Activated CD8-positive, alpha-beta T cell treated with anti-CD3 and anti-CD28 coated beads for 36 hours (primary cell): ENCODE measurements at regions not wholly inside any gene's neighbourhood (a gene's known extent, or its start where the extent isn't known, plus 50 kb on each side); places are given as distances from the start of the nearest gene placed in this dataset.

Experiments
- ATAC-seq: fragments of 200-7000 bp; cut with Tn5 transposase; one replicate; pipeline ENCODE4 v1.10.0; 2021; ENCODE audit warnings: mild to moderate bottlenecking, moderate library complexity
- CTCF ChIA-PET: fragments of 350-600 bp; sonication (Branson Sonifier 250); formaldehyde crosslinking; loops from one replicate; lab custom pipeline; 2021; ENCODE audit warnings: antibody characterized with exemption; lab: Charles Lee
- POLR2A ChIA-PET: fragments of 350-600 bp; sonication (Branson Sonifier 250); formaldehyde crosslinking; loops from one replicate; lab custom pipeline; 2021; ENCODE audit warnings: antibody characterized with exemption; lab: Charles Lee
- DNase-seq: peaks from one replicate; pipeline ENCODE4 v3.0.0-alpha.2; 2020
- H3K27ac Mint-ChIP-seq: one replicate; pipeline ENCODE4 v1.8.0; 2021; ENCODE audit warnings: mild to moderate bottlenecking, mixed read lengths
- H3K27me3 Mint-ChIP-seq: one replicate; pipeline ENCODE4 v1.8.0; 2021; ENCODE audit warnings: mixed read lengths
- H3K36me3 Mint-ChIP-seq: one replicate; pipeline ENCODE4 v1.8.0; 2021; ENCODE audit warnings: low read depth, mixed read lengths
- H3K4me1 Mint-ChIP-seq: one replicate; pipeline ENCODE4 v1.8.0; 2021; ENCODE audit warnings: low read depth, mixed read lengths
- H3K4me3 Mint-ChIP-seq: one replicate; pipeline ENCODE4 v1.8.0; 2021; ENCODE audit warnings: mild to moderate bottlenecking, moderate library complexity, mixed read lengths
- H3K9me3 Mint-ChIP-seq: one replicate; pipeline ENCODE4 v1.8.0; 2021; ENCODE audit warnings: mixed read lengths
- intact Hi-C: fragments of 100-400 bp; cut with micrococcal nuclease; formaldehyde crosslinking; loops from one replicate; pipeline ENCODE4 v1.10.0; 2022
- TF ChIP-seq, protein P1 (sequence below): fragments of 200-600 bp; IDR thresholded peaks from one replicate; pipeline ENCODE4 v1.8.0; 2022; ENCODE audit warnings: antibody characterized with exemption, mild to moderate bottlenecking

DNA sequence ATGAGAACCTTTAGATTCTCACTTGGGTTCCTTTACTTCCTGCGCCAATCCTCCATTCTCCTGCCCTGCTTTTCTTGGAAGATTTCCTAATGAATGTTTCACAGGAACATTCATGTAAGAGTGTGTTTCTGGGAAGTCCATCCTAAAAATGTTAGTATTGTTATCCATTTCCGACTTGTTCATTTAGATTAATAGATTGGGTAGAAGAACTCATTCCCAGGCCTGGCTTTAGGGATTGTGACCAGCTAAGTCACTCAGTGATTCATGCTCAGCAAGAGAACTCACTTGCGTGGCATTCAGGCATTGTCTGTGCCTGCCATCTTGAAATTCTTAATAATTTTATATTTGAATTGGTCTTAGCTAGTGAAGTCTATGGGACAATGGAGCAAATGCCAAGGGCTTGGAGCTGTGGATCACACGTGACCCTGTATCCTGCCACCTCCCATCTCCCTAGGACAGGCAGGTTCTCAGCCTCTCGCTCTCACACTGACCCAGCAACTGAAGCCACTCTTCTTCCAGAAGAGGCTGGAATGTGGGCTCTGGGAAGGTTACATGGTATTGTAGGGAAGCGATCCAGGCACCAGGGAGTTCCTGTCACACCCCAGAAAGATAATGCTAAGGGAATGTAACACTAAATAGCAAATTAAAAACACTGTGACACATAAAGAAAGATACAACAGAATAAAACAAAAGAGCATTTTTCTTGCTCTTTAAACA is 562.1 kb downstream of the TMA16 start:
- peaks cover 4% of the 10 kb centered on the region for H3K9me3 Mint-ChIP-seq
- CTCF ChIA-PET: no interaction called here
- DNase-seq (no peak), ATAC-seq (no peak)
- H3K27me3 Mint-ChIP-seq: no peaks in the 10 kb centered on the region
- TF ChIP-seq, protein P1, sequence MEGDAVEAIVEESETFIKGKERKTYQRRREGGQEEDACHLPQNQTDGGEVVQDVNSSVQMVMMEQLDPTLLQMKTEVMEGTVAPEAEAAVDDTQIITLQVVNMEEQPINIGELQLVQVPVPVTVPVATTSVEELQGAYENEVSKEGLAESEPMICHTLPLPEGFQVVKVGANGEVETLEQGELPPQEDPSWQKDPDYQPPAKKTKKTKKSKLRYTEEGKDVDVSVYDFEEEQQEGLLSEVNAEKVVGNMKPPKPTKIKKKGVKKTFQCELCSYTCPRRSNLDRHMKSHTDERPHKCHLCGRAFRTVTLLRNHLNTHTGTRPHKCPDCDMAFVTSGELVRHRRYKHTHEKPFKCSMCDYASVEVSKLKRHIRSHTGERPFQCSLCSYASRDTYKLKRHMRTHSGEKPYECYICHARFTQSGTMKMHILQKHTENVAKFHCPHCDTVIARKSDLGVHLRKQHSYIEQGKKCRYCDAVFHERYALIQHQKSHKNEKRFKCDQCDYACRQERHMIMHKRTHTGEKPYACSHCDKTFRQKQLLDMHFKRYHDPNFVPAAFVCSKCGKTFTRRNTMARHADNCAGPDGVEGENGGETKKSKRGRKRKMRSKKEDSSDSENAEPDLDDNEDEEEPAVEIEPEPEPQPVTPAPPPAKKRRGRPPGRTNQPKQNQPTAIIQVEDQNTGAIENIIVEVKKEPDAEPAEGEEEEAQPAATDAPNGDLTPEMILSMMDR: no peak
- no peak overlapping the region for H3K4me3 Mint-ChIP-seq
- POLR2A ChIA-PET: interaction anchor here (1.5 kb wide), 1 partner anchor 12 kb away, joined by 3 read pairs; no protein-coding TSS in a partner anchor
- no peaks in the 10 kb centered on the region for H3K36me3 Mint-ChIP-seq
- intact Hi-C loops: no loop called here
- no peak overlapping the region for H3K27ac Mint-ChIP-seq
- H3K4me1 Mint-ChIP-seq: no peaks in the 10 kb centered on the region

DNA sequence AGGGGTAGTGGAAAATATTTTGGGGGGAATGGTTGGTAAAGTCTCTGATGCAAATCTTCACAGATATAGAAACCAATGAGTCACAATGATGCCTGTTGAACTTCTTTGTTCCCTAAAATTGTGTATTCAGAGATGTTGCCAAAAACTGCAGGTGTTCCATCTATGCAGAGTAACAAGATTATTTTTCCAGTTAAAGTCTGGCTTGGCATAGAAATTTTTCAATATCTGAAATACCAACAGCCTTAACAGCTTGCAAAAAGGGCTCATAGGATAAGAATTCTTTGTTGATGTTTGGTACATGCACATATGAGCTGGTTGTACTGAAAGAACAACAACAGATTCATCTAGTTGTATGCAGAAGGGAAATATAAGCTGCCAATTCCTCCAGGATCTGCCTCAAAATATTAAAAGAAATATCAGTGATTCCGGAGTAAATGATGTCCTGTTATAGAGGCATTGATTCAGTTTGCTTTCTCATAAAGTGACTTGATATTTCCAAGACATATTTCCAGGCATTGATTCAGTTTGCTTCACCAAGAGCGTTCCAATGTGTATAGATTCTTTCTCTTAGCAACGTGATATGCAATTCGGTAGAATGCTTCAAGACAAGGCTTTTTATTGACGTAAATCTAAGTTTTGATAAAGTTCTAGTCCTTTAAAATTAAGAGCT is 564.4 kb downstream of the TMA16 start:
- Mint-ChIP-seq H3K9me3 (peaks cover 4% of the 10 kb centered on the region), H3K4me3 (no peak overlapping the region), H3K36me3 (no peaks in the 10 kb centered on the region), H3K27ac (no peak overlapping the region), H3K27me3 (no peaks in the 10 kb centered on the region), H3K4me1 (no peaks in the 10 kb centered on the region)
- TF ChIP-seq, protein P1: no peak
- POLR2A ChIA-PET: no interaction called here
- intact Hi-C loops: no loop called here
- CTCF ChIA-PET: no interaction called here
- no peak for DNase-seq
- no peak for ATAC-seq

DNA sequence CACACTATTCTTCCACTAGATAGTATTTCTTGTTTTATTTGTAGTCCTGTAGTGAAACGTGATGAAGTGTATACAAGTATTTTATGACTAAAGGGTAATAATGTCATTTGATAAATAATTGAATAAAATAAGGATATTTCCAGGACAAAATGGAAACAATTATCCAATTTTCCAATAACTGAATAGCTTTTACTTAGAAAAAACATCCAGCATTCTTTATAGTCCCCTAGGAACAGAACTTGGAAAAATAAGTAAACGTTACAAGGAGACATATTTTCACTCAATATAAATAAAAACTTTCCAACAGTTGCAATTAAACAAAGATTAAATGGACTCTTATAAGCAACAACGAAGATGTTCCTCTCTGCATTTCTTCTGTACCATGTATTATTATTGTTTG is 566.0 kb downstream of the TMA16 start:
- intact Hi-C loops: no loop called here
- TF ChIP-seq, protein P1: no peak
- no peaks in the 10 kb centered on the region for H3K4me1 Mint-ChIP-seq
- H3K36me3 Mint-ChIP-seq: no peaks in the 10 kb centered on the region
- DNase-seq (no peak), ATAC-seq (no peak)
- ChIA-PET CTCF (no interaction called here), POLR2A (no interaction called here)
- H3K4me3 Mint-ChIP-seq: no peak overlapping the region
- H3K27me3 Mint-ChIP-seq: no peaks in the 10 kb centered on the region
- peaks cover 8% of the 10 kb centered on the region for H3K9me3 Mint-ChIP-seq
- no peak overlapping the region for H3K27ac Mint-ChIP-seq

DNA sequence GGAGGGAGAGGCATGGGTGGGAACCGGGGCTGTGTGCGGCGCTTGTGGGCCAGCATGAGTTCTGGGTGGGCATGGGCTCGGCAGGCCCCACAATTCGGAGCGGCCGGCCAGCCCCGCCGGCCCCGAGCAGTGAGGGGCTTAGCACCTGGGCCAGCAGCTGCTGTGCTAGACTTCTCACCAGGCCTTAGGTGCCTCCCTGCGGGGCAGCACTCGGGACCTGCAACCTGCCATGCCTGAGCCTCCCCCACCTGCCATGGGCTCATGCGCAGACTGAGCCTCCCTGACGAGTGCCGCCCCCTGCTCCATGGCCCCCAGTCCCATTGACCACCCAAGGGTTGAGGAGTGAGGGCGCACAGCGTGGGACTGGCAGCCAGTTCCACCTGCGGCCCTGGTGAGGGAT is 573.9 kb downstream of the TMA16 start:
- TF ChIP-seq, protein P1: no peak
- Mint-ChIP-seq H3K27me3 (no peaks in the 10 kb centered on the region), H3K9me3 (peaks cover 17% of the 10 kb centered on the region), H3K4me3 (no peak overlapping the region), H3K36me3 (no peaks in the 10 kb centered on the region), H3K4me1 (no peaks in the 10 kb centered on the region), H3K27ac (no peak overlapping the region)
- intact Hi-C loops: no loop called here
- POLR2A ChIA-PET: interaction anchor here (0.6 to 1.3 kb wide), 2 partner anchors 12 to 588 kb away, joined by 3 to 4 read pairs; no protein-coding TSS in a partner anchor
- CTCF ChIA-PET: no interaction called here
- DNase-seq (no peak), ATAC-seq (no peak)

DNA sequence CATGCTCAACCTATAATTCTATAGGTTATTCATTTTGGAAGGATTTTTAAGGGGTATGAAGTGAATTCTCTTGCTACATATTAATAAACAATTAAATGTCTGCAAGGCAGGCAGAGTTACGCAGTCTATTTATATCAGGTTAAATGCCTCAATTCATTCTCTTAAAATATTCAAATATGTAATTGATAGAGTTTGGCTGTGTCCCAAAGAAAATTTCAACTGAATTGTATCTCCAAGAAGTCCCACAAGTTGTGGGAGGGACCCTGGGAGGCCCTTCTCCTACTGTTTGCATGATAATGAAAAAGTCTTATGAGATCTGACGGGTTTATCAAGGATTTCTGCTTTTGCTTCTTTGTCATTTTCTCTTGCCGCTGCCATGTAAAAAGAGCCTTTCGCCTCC is 576.1 kb downstream of the TMA16 start:
- no peaks in the 10 kb centered on the region for H3K27me3 Mint-ChIP-seq
- no peaks in the 10 kb centered on the region for H3K4me1 Mint-ChIP-seq
- H3K36me3 Mint-ChIP-seq: no peaks in the 10 kb centered on the region
- H3K27ac Mint-ChIP-seq: no peak overlapping the region
- TF ChIP-seq, protein P1: no peak
- no peak overlapping the region for H3K4me3 Mint-ChIP-seq
- DNase-seq: no peak
- POLR2A ChIA-PET: no interaction called here
- intact Hi-C loops: no loop called here
- peaks cover 13% of the 10 kb centered on the region for H3K9me3 Mint-ChIP-seq
- CTCF ChIA-PET: no interaction called here
- ATAC-seq: no peak
